ENCODE measurements at regions not wholly inside any gene's neighbourhood (a gene's known extent, or its start where the extent isn't known, plus 50 kb on each side); places are given as distances from the start of the nearest gene placed in this dataset.
"Not testable (repeated sequence)": the region's sequence is repeated elsewhere in the genome, so short reads cannot be mapped to it uniquely, and the experiment has no call there.

DNA sequence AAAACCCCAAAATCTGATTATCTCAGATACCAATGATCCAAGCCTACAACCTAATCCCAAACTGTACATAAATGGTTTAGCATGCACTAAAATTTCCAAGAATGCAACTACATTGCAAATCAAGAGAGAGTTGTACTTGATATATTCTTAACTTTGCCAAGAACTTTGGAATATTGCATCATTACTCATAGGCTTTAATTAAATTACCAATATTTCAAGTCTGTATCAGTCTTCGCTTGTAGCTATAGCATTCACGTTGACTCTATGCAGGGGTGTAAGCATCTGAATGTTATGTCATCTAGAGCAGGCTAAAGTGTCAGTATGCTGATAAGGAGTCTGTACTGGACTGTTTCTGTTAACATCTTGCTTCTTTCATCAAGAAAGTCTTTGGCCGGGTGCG lies 56.3 kb downstream of the FOXI3 start:
- no peak for DNase-seq

DNA sequence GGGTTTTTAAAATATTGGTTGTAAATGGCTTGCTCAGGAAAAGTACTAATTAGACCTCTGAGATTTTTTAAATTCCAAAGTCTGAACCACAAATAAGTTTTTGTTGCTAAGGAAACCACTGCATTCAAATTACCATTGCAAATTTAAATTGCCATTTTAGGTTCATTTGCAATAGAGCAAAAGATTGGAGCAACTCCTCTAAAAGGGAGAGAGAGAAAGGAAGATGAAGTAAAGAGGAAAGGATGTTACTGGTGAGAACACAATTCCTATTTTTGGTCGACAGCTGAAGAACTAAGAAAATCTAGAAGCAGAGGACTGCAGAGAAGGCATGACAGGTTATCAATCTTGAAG lies 74.9 kb downstream of the FOXI3 start:
- DNase-seq: no peak

DNA sequence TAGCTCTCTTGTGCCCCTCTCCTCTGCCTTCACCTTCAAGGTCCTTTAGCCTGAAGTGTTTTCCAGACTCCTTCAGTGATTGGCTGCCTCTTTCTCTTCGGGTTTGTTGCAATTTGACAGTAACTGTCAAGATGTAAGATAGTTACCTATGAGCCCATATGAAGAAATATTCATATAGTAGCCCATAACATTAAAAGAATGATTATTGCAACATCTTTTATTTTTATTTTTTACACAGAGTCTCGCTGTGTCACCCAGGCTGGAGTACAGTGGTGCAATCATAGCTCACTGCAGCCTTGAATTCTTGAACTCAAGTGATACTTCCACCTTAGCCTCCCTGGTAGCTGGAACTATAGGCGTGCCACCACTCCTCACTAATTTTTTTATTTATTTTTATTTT lies 80.5 kb downstream of the FOXI3 start:
- no peak for DNase-seq

GRCh38 chr2:88365408-88365807 lies 87.1 kb downstream of the FOXI3 start:
- not testable (repeated sequence) for DNase-seq

DNA sequence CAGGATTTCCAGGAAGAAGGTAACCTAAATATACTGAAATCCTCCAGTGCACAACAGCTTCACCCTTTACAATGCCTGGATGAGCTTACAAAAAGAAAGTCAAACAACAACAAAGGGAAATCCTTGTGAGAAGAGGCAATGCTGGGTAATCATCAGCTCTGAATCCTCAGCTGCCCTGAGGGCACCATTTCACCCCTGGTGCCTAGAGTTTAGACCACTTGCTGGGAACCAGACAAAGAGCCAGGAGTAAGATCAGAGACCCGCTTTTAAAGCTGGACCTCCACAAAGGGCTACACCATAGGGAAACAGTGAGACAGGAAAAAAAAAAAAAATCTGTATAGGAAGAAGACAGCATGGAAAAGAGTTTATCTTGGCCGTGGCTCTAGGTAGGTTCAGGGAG lies 97.0 kb downstream of the FOXI3 start:
- DNase-seq: no peak

GRCh38 chr2:88351249-88351601 lies 101.3 kb downstream of the FOXI3 start:
- DNase-seq: no peak

DNA sequence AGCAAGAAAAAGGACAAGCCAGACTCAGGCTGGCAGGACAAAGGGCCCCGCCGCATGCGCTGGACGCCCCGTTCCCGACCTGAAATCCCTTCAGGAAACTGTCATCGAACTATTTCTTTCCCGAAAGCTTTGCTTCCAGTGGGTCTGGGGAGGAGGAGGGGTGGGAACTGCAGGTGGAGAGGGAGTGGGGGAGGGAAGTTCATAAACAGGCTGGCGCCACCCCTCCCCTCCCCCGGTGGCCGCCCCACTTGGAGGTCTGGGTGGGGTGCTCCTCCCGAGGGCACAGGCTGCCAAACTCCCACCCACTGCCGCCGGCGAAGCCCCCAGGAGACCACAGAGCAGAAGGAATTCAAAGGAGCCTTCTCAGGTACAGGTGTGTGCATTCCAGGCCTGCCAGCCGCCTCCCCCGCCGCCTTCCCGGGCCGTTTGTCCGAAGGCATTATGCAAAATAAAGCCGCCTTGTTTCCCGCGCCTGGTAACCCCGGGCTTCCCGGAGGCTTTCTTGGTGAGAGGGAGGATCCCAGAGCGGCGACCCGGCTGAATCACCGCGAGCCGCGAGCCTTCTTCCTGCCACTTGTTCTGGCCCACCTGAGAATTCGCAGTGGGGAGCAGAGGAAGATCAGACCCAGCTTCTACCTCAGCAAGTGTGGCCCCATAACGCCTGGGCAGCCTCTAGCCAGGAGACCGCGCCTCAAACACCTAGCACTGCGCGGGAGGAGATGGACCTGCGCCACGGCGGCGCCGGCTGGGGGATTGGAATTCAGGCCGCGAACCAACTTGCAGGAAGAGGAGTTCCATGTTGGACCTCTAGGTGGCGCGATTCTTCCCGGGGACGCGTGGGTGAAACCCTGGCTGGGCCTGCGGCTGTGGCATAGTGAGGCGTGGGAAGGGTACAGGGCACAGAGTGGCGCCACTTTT lies 101.9 kb downstream of the FOXI3 start:
- DNase-seq: peak; percentile 10

- no peak for DNase-seq
These were observed 106.7 kb downstream of the FOXI3 start for GRCh38 chr2:88345842-88346241.

GRCh38 chr2:88342749-88343148 lies 109.7 kb downstream of the FOXI3 start:
- no peak for DNase-seq

GRCh38 chr2:88334418-88334817 lies 118.1 kb downstream of the FOXI3 start:
- DNase-seq: no peak

DNA sequence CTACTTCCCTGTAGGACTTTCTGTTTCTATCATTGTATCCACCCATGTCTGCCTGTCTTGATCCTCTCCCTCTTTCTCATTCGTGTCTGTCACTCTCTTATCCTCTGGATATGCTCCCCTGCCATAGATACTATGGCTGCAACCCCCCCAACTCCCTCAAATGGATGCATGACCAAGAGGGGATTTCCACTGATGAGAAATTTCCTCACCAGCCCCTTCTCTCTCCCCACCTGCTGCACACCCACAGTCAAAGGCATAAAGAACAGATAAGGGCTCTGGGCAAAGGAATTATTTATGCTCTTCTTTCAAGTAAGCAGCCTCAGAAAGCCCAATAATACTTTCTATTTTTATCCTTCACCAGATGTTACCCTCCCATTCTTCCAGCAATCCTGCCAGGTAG lies 121.3 kb downstream of the FOXI3 start:
- DNase-seq: no peak

GRCh38 chr2:88329815-88330603 lies 122.5 kb downstream of the FOXI3 start:
- DNase-seq: peak; percentile 4

DNA sequence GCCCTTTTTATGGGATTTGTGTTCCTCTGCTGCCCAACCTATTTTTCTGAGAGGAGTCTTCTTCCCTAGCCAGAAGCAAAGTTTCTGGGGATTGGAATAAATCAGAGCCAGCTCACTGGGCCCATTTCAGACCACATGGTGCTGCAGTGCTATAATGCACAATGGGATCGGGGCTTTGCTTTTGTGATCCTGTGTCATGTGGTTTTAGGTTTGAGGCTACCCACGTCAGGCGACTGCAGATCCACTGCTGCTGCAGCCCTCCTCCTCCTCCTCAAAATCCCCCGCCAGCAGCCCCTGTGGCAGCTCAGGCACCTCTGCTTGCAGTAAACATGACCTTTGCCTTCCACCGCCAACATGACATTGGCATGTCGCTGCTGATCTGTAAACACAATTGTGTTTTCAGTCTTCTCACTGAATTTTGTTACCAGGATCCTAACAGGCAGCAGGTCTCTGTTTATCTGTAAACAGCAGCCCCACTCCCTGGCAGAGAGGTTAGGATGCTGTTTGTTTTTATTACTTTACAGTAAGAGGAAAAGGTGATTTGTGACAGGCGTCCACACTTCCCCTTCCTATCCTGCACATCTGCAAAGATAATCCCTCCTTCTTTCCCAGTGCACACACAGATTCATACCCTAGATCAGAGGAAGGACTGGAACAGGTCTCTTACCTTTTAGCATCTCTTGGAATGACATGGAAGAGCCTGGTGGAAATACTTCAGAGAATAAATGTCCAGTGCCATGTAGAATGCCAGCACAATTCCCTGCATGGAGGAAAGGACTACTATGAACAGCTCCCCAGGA lies 130.8 kb downstream of the FOXI3 start:
- DNase-seq: no peak

DNA sequence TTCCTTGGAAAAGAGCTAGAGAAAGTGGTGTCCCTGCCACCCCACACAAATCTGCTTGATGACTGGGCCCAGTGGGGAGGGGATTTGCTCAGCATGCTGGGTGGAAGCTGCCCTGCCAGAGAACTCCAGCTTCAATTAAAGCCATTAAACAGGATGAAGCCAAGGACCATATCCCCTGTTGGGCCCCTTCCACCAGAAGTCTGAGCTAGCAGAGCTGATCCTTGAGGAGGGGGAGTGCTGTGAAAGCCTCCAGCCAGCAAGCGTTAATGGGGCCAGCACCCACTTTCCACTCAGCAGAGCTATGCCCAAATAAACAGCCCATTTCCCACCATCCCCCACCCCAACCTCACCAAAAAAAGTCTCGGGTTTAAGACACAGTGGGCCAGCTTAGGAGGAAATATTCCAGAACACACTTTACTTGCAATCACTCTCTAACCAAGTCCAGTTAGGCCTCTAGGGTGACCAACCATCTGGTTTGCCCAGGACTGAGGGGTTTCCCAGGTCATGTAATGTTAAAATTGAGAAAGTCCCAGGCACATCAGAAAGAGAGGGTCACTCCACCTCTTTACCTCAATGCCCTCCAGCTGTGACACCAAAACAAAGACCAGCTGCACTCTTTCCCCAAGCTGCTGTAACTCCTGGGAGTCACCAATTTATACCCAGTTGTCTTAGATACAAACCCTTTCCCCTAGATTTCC lies 132.3 kb downstream of the FOXI3 start:
- no peak for DNase-seq

DNA sequence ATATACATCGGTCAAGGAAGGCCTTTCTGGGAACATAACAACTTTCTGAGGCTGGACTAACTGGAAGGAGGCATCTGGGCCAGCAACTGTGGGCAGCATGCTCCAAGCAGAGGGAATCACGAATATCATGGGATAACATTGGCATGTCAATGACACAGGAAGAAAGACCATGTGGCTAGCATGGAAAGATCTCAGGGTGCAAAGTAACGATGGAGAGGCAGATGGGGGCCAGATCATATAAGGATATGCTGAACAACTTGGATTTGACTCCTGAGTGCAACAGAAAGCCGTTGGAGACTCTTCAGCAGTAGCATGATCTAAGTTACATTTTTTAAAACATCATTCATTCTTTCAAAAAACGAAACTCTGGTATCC lies 133.6 kb downstream of the FOXI3 start:
- no peak for DNase-seq

- no peak for DNase-seq
These were observed 134.2 kb downstream of the FOXI3 start for GRCh38 chr2:88318071-88318955.

DNA sequence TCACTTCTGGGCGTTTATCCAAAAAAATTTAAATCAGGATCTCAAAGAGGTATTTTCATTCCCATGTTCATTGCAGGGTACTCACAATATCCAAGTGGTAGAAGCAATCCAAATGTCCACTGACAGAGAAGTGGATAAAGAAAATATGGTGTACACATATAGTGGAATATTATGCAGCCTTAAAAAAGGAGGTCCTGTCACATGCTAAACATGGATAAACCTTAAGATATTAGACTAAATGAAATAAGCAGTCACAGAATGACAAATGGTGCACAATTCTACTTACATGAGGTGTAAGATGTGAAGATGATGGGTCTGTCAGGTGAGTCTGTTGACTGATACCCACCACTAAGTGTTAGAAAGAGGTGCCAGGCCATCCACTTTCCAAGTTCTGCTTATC lies 140.6 kb downstream of the THNSL2 start:
- no peak for DNase-seq

DNA sequence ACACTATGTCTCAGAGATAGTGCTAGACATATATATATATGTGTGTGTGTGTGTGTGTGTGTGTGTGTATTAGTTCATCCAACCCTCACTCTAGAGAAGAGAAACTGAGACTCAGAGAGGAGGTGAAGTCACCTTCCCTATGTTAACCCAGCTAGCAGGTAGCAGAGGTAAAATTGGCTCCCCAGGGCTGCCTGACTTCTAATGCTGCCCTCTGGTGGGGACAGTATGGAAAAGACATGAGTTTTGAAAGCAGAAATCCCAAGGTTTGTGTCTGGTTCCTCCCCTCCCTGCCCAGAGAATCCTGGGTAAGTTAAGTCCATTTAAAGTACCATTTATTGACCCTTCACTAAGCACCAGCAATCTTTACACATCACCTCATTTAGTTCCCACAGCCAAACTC lies 137.7 kb downstream of the THNSL2 start:
- peak; percentile 0 for DNase-seq

- DNase-seq: no peak
These were observed 133.7 kb downstream of the THNSL2 start for GRCh38 chr2:88303865-88304264.

- DNase-seq: no peak
These were observed 126.1 kb downstream of the THNSL2 start for GRCh38 chr2:88296247-88296646.

DNA sequence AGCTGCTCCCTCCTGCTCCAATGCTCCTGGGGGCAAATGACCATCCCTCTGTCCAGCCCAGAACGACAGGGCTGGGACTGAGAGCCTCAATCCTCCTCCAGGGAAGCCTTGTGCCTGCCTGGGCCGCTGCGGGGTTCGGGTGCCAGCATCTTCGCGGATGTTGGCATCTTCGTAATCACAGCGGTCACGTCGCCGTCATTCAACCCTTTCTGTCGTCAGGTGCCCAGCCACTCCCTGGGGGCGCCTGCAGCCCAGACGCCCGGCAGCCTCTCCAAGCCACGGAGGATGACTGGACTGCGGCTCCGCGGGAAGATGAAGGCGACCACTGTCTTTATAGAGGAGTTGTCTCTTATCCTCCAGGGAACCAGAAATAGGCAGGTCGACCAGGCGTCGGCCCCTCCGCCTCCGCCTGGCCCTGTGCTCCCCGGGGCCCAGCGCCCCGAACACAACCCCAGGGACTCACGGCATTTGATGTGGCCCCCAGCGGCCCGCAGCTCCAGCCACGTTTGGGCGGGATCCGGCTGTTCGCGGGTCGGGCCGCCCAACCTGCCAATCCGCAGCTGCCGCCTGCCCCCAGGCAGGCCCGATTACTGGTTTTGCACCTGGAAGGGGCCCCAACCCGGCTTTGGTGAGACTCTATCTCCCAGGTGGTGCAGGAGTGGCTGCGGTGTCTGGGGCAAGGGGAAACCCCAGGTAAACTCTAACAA lies 113.9 kb downstream of the THNSL2 start:
- no peak for DNase-seq
